ENCODE measurements at regions not wholly inside any gene's neighbourhood (a gene's known extent, or its start where the extent isn't known, plus 50 kb on each side); places are given as distances from the start of the nearest gene placed in this dataset.

- no peak for DNase-seq (ENCODE audit: low spot score)
Measured at GRCh38 chr14:32004300-32004699, 72.8 kb upstream of the ARHGAP5 start.

- no peak for DNase-seq (ENCODE audit: low spot score)
Measured at GRCh38 chr14:32005628-32006027, 71.5 kb upstream of the ARHGAP5 start.

DNA sequence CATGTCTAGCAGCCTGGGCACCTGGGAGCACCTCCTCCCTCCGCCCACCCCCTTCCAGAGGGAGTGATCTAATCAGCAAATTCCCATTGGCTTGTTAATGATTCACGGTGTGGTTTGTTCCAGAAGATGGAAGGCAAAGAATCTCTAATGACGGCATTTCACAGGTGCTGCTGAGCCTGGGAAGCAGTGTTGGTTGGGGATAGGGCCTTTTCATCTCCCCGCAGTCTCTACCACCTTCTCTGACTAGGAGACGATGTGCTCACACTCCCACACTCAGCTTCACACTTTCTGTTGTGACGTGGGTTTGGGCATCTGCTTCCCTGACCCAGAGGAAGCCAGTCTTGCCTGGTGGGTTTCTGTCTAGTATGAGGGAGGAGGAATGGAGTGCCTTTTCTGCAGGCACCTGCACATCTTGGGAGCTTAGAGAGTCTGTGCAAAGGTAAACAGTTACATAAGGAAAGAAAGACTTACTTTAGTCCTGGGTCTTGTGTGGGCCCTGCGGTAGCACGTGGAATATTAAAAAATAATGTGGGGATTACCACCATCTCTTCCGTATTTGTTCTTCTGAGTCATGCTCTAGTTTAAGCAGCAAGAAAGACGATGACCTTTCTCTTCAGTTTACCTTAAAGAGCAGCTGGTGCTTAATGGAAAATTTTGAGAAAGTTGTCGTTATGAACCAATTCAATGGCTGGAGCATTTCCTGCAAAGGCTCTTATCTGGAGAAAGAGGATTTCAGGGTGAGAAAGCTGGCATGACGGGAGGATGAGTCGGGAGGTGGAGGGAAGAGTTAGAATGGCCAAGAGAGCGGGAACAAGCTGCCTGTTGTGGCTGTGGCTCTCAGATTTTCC lies 70.6 kb upstream of the ARHGAP5 start:
- no peak for DNase-seq (ENCODE audit: low spot score)

GRCh38 chr14:32007755-32008362 lies 69.2 kb upstream of the ARHGAP5 start:
- DNase-seq (ENCODE audit: low spot score), result no peak

GRCh38 chr14:32008602-32009193 lies 68.4 kb upstream of the ARHGAP5 start:
- no peak for DNase-seq (ENCODE audit: low spot score)

DNA sequence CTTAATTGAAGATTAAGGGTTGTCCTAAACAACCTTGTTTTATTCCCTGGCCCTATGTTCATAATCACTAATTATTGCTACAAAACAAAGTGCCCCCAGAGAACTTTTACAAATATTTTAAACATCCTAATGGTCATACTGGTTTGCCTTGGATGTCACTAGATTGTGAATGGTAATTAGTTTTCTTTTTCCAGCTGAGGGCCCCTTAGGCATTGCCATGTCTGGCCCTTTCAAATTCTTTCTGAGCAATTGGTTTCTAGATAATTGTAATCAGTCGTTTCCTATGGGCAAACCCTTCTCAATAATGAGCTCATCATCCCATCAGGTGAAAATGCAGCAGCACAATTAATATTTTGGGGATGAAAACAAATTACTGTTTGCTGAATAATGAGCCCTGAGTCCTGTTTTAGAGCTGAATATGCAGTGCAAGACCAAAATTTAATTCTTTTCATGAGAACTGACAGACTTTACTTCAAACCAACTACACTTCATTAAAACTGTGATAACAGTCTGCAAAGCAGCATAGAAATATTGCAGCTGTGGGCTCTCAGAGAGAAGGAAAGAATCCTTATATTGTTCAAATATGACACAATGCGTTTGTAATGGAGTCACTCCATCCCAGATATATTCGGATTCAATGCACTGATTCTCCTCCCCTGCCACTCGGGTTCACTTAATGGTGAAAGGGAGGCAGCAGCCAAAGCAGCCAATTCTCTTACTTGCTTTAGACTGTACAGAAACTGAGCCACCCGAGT lies 67.7 kb upstream of the ARHGAP5 start:
- DNase-seq (ENCODE audit: low spot score), result peak; percentile 62

DNA sequence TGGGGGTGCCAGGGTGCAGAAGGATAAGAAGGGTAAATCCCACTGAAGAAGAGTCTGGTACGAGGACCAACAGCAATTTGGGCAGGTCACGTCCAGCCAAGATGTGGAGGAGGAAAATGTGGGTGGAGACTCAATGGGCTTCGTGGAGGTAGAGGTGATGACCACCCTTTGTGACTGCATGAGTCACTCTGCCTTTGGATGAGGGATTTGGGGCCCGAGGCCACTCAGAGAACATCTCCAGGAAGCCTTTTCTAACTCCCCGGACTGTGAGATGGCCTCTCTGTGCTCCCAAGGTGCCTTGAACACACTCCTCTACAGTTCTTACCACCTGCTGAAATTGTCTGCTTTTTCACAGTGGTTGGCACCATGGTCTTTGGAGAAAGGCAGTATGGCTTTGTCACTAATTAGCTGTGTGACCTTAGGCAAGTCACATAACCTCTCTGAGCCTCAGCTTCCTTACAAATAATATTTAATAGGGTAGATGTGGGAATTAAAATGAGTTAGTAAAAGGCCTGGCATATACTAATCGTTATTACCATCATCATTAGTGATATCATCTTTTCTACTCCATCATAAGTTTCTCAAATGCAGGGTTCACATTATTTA lies 67.0 kb upstream of the ARHGAP5 start:
- DNase-seq (ENCODE audit: low spot score), result no peak

- no peak for DNase-seq (ENCODE audit: low spot score)
Measured at GRCh38 chr14:32010604-32011125, 66.4 kb upstream of the ARHGAP5 start.

- DNase-seq (ENCODE audit: low spot score), result no peak
Measured at GRCh38 chr14:32011225-32011624, 65.9 kb upstream of the ARHGAP5 start.

- no peak for DNase-seq (ENCODE audit: low spot score)
Measured at GRCh38 chr14:32012062-32012461, 65.0 kb upstream of the ARHGAP5 start.

DNA sequence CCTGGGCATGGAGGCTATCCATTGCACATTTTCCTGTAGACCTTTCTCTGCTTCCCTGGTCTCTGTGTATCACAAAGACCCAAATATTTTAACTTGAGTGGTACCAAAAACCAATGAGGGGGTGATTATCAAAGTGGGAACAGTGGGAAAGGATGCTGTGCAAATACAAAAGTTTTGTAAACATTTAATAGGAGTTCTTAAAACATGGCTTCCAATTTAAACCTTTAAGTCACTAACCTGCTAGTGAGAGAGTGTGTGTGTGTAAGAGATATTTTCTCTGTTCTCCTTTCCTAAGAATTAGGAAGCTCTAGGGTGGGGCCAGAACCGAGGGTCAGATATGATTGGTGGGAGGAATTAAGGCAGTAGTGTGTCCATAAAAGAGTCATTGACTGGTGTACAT lies 64.5 kb upstream of the ARHGAP5 start:
- DNase-seq (ENCODE audit: low spot score), result no peak

DNA sequence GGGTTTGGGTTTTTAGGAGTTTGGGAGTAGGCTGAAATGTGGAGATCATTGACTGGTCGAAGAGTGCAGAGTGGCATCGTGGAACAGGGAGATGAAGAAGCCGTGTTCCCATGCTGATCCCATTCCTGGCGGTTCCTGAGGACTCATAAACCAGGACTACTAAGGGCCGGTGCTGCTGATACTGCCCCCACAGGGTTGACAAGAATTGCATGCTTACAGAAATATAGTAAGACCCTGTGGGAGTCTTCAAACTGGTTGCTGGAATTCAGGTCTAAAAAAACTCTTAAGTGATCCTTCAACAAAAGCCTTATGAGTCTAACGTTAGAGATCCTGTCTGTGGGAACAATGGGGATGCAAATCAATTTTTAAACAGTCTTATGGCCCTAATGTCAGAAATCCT lies 64.0 kb upstream of the ARHGAP5 start:
- no peak for DNase-seq (ENCODE audit: low spot score)

DNA sequence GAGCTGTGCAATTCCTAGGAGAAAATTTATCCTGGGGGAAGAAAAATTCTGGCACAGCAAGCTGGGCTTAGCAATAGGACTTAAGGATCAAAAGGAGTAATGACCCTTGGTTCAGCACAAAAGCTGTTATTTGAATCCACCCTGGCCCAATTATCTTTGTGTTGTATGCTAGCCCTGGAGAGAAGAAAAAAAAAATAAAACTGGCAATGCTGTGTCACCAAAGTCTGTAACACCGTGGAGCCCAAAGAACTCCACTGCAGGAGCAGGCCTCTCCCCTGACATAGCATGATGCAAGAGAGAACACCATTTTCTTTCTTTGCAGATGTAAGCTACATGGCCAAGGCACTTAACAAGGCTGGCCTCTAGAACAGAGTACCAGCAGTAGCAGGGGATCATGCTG lies 63.0 kb upstream of the ARHGAP5 start:
- DNase-seq (ENCODE audit: low spot score), result no peak

DNA sequence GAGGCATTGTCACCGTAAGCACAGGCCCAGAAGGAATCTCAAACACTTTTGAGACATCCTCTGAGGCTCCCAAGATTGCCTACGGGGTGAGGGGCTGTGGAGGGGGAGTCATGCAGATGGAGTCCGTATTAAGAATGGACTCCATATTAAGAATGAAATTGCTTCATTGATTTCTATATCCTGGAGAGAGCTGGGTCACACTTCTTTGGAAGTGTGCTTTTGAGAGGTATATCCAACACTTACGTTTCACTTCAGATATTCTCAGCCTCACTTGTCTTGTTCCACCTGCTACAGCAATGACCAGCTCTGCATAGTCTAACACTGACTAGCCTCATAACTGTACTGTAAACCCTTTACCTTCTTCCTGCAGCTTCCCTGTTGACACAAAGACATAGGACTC lies 62.6 kb upstream of the ARHGAP5 start:
- no peak for DNase-seq (ENCODE audit: low spot score)

DNA sequence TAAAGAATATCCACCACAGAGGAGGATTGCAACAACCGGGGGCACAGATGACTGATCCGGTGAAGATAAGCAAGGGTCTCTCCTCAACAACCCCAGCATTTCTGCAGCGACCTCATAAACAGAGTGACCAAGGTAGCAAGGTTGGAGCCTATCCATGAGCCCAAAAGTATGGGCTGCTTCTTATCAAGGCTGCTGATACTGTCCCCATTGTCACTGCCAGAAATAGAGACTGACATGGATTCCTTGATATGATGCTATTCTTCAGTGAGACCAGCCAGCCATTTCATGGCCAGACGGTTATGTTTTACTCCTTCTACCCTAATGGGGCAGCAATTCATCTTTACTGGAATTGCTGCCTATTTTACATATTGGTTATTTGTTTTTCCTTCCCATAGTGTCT lies 61.9 kb upstream of the ARHGAP5 start:
- no peak for DNase-seq (ENCODE audit: low spot score)

GRCh38 chr14:32017587-32017986 lies 59.5 kb upstream of the ARHGAP5 start:
- no peak for DNase-seq (ENCODE audit: low spot score)

- no peak for DNase-seq (ENCODE audit: low spot score)
Measured at GRCh38 chr14:32018391-32019092, 58.6 kb upstream of the ARHGAP5 start.

DNA sequence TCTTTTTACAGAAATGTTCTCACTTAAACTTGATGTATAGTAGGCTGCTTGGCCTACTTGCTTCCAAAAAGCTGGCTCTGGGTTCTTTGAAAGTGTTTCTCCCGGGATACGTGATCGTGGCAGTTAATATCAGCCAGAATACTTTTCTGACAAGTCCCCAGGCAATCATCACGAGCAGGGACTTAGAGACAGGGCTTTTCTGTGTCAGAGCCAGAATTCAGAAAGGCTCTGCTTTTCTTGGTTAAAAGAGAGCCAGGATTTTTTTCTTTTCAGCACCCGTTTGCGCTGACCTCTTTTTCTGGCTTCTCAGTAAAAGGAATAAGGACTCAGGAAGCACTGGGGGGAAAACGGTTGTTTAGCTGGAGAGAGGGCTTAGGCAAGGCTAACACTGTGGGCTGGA lies 57.8 kb upstream of the ARHGAP5 start:
- DNase-seq (ENCODE audit: low spot score), result peak; percentile 46

DNA sequence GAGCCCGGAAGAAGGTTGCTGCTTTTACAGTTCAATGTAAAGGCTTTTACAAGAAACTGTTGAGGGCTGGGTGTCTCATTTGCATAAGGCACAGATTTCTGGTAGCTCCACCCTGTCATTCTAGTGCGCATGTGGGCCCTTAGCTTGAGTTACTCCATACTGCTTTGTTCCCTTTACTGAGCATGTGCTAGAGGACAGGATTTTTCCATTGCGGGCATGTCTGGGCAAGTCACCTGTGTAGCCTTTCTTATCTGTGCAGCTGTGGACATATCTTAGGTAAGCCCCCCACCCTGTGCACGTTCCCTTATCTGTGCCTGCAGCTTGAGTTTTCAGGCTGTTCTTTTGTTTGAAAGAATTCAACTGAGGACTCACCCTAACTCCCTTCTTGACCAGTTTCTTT lies 56.2 kb upstream of the ARHGAP5 start:
- no peak for DNase-seq (ENCODE audit: low spot score)

- DNase-seq (ENCODE audit: low spot score), result no peak
Measured at GRCh38 chr14:32021341-32021740, 55.8 kb upstream of the ARHGAP5 start.

GRCh38 chr14:32022525-32022924 lies 54.6 kb upstream of the ARHGAP5 start:
- DNase-seq (ENCODE audit: low spot score), result no peak

Measured in pons (tissue), 1 donor.